ENCODE measurements at regions not wholly inside any gene's neighbourhood (a gene's known extent, or its start where the extent isn't known, plus 50 kb on each side); places are given as distances from the start of the nearest gene placed in this dataset.

DNA sequence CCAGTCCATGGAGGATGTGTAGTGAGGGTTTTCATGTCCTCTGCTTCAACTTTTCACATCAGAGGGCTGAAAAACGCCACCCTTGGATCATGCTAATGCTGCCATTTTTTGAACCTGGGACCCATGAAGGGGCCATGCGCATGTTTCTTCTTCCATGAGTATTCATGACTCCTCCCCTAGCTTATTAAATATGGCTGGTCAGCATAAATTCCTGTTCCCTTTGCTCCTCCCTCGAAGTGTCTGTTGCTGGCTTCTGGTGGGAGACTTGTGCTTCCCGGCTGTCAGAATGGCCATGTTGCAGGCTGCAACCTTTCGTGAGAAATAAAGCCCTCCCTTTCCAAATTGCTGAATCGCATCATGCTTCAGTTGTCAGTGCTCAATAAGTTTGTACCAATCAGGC, 711.2 kb upstream of the KIRREL3 start:
- no peak for TF ChIP-seq POLR2A (IDR thresholded peaks at IDR 0.05; ENCODE audit: low read depth, low read length)
- no peak for TF ChIP-seq POLR2AphosphoS5 (IDR thresholded peaks at IDR 0.05; ENCODE audit: low read depth, low read length)
